AG09309 (cell line): ENCODE measurements at regions not wholly inside any gene's neighbourhood (a gene's known extent, or its start where the extent isn't known, plus 50 kb on each side); places are given as distances from the start of the nearest gene placed in this dataset.
A peak's percentile ranks its signal among the peaks of the same experiment; 100 is the strongest.

Experiments
- DNase-seq: peaks from one replicate; pipeline ENCODE4 v3.0.0-alpha.2; 2010; ENCODE audit warnings: low read depth
- H3K4me3 ChIP-seq: 2 replicates; pipeline ENCODE4 v1.5.1; 2011; ENCODE audit warnings: mild to moderate bottlenecking, low read depth, low read length, moderate library complexity; ENCODE audit not compliant: control insufficient read depth
- CTCF ChIP-seq: IDR thresholded peaks from 2 replicates; pipeline ENCODE4 v1.5.1; 2011; ENCODE audit warnings: mild to moderate bottlenecking, low read depth, low read length, inconsistent platforms; ENCODE audit not compliant: insufficient read depth, control insufficient read depth; ENCODE audit errors: missing control alignments

DNA sequence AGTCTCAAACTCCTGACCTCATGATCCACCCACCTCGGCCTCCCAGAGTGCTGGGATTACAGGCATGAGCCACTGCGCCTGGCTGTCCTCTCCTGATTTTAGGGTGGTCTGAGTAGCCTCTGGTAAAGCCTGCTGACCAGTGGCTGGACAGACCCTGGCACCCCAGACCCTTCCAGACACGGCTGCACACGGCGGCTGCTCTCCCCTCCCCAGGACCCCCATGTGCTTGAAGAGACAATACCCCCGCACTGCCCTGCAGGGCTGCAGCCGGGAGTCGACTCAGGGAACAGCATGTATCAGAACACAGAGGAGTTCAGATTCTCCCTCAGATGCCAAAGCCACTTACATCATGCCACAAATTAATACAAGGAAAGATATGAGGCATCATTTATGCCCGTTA lies 58.3 kb upstream of the CFAP46 start:
- H3K4me3 ChIP-seq: no peak overlapping the region
- TF ChIP-seq CTCF: no peak
- DNase-seq: no peak

- TF ChIP-seq CTCF: no peak
- H3K4me3 ChIP-seq: no peak overlapping the region
- DNase-seq: no peak
These were observed 55.3 kb upstream of the CFAP46 start for GRCh38 chr10:132997517-132998265.

DNA sequence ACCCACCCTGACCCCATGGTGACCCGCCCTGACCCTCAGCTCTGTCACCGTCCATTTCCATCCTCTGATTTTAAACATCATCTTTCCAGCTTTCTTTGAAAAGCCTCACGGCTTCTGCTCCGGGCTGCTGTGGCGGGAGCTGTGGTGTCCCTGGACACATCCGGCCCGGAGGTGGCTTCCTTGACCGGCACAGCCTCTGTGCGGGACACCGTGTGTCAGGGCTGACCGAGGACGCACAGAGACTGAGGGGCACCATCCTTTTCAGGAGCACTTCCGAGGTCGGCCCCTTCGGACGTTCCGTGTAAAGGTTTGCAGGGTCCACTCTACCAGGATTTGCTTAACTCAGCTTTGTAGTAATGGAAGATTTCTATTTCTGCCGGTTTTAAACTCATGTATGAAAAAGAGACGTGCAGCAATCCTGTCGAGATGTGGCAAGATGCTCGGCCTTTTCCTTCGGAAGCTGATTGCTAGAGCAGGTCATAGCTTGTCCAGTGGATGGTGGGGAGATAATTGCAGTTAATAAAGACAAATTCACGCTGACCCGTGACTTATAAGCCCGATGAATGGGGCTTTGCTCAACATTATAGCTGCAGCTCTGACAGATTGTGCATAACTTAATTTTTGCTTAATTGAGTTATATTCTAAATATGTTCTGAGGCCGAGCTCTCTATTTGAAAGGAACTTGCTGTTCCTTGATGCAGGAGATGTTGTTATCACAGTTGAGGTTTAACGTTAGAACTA lies 54.4 kb upstream of the CFAP46 start:
- TF ChIP-seq CTCF: no peak
- H3K4me3 ChIP-seq: no peak overlapping the region
- no peak for DNase-seq

DNA sequence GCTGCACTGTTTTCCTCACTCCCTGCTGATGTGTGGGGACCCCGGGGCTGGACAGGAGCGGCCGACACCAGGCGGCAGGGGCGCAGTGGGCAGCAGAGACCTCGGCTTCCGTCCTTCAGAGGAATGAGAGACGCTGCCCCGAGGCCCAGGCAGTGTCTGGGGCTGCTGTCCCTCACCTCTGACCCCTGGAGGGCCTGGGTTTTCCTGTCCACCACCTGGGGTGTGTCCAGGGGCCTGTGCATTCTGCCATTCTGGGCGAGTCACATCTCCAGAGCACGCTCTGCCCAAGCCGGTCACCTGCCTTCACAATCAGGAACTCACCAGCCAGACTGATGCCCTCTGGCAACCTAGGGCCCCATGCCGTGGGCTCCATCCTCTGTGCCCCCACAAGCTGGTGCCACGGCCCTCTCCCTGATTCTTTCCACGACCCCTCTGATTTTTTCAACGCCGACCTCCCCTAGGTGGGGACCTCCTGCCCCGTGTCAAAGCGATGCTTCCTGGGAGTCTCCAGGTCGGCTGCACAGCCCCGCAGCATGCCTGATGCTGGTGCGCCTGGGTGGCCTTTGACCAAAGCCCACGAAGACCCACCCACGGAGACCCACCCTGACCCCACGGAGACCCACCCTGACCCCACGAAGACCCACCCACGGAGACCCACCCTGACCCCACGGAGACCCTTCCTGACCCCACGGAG lies 53.7 kb upstream of the CFAP46 start:
- no peak for TF ChIP-seq CTCF
- no peak for DNase-seq
- H3K4me3 ChIP-seq: no peak overlapping the region

GRCh38 chr10:132994811-132995210 lies 52.4 kb upstream of the CFAP46 start:
- no peak overlapping the region for H3K4me3 ChIP-seq
- no peak for DNase-seq
- no peak for TF ChIP-seq CTCF

DNA sequence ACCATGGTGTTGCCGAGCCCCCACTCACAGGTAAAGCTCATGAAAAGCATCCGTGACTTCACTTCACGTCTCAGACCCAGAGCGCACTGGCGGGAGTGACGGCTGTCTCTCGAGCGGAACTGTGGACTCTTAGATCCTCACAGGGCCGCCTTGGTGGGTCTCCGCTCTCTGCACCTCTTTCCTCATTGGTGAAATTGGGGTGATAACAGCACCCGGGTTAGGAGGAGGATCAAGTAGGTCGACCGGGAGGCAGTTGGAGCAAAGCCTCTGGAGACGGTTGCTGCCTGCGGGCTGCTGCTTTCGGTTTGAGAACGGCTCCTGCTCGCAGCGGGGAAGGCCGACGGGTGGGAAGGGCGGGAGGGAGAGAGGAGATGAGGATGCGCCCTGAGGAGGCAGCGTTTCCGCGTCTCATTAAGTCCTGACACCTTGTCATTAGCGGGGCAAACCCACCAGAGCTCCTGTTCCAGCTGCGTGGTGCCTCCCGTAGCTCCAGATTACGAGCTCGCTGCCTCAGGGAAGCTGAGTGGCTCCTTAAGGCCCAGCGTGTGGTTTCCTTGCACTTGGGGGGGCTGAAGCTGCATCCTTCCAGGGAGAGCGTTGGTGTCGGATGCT lies 51.9 kb upstream of the CFAP46 start:
- H3K4me3 ChIP-seq: peak overlapping the region; percentile 18
- TF ChIP-seq CTCF: no peak
- DNase-seq: no peak
